Activated naive CD8-positive, alpha-beta T cell treated with anti-CD3 and anti-CD28 coated beads, Interleukin-2, amount 50 U/mL, for 24 hours (primary cell): ENCODE measurements at regions not wholly inside any gene's neighbourhood (a gene's known extent, or its start where the extent isn't known, plus 50 kb on each side); places are given as distances from the start of the nearest gene placed in this dataset.

ENCODE experiments used
- ATAC-seq: fragments of 150-1000 bp; cut with Tn5 transposase; one replicate; pipeline ENCODE4 v1.10.0; 2021
- DNase-seq: peaks from one replicate; pipeline ENCODE4 v3.0.0; 2021
- H3K27ac Mint-ChIP-seq: one replicate; pipeline ENCODE4 v1.8.0; 2021; ENCODE audit warnings: mild to moderate bottlenecking, mixed read lengths
- H3K27me3 Mint-ChIP-seq: one replicate; pipeline ENCODE4 v1.8.0; 2021; ENCODE audit warnings: mixed read lengths
- H3K36me3 Mint-ChIP-seq: one replicate; pipeline ENCODE4 v1.8.0; 2021; ENCODE audit warnings: low read depth, mixed read lengths
- H3K4me1 Mint-ChIP-seq: one replicate; pipeline ENCODE4 v1.8.0; 2021; ENCODE audit warnings: mixed read lengths
- H3K4me3 Mint-ChIP-seq: one replicate; pipeline ENCODE4 v1.8.0; 2021; ENCODE audit warnings: mild to moderate bottlenecking, moderate library complexity, mixed read lengths
- H3K9me3 Mint-ChIP-seq: one replicate; pipeline ENCODE4 v1.8.0; 2021; ENCODE audit warnings: mixed read lengths

- no peaks in the 10 kb centered on the region for H3K36me3 Mint-ChIP-seq
- ATAC-seq: no peak
Measured at GRCh38 chr2:125925891-125926546, 729.9 kb upstream of the GYPC start.

GRCh38 chr2:125935559-125935958 is 720.4 kb upstream of the GYPC start:
- peaks cover 7% of the 10 kb centered on the region for H3K9me3 Mint-ChIP-seq
- H3K4me3 Mint-ChIP-seq: no peak overlapping the region
- H3K27ac Mint-ChIP-seq: no peak overlapping the region
- ATAC-seq (no peak), DNase-seq (no peak)
- no peaks in the 10 kb centered on the region for H3K36me3 Mint-ChIP-seq
- no peaks in the 10 kb centered on the region for H3K4me1 Mint-ChIP-seq
- H3K27me3 Mint-ChIP-seq: no peaks in the 10 kb centered on the region

More at GRCh38 chr2:125925891-125926546, 729.9 kb upstream of the GYPC start:
- no peak for DNase-seq
- Mint-ChIP-seq H3K9me3 (peaks cover 8% of the 10 kb centered on the region), H3K27me3 (no peaks in the 10 kb centered on the region), H3K27ac (no peak overlapping the region), H3K4me1 (no peaks in the 10 kb centered on the region), H3K4me3 (no peak overlapping the region)

GRCh38 chr2:125942585-125943424 is 713.2 kb upstream of the GYPC start:
- H3K36me3 Mint-ChIP-seq: no peaks in the 10 kb centered on the region

DNA sequence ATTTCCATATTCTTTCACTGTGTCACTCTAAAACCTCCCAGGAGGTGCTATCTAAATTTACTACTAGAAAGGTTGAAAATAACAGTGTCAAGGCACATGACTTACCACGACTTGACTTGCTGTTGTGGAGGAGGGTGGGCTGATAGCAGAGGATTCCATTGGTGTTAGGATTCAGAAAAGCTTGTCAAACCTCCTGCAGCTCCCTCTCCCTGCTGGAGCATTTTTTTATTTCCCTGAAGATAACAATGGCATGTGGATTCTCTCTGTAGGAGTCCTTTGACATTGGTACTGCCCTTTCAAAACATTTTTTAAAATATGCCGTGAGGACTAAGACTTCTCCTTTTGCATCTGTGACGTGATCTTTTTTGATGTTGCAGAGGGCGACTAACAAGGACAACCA is 696.9 kb upstream of the GYPC start:
- Mint-ChIP-seq H3K9me3 (peaks cover 9% of the 10 kb centered on the region), H3K27ac (no peak overlapping the region), H3K36me3 (no peaks in the 10 kb centered on the region), H3K4me1 (no peaks in the 10 kb centered on the region), H3K4me3 (no peak overlapping the region), H3K27me3 (no peaks in the 10 kb centered on the region)
- no peak for ATAC-seq
- no peak for DNase-seq

More at GRCh38 chr2:125942585-125943424, 713.2 kb upstream of the GYPC start:
- Mint-ChIP-seq H3K9me3 (peaks cover 19% of the 10 kb centered on the region), H3K27ac (no peak overlapping the region), H3K4me3 (no peak overlapping the region), H3K27me3 (peaks cover 2% of the 10 kb centered on the region), H3K4me1 (no peaks in the 10 kb centered on the region)
- DNase-seq: no peak
- ATAC-seq: no peak

- Mint-ChIP-seq H3K36me3 (no peaks in the 10 kb centered on the region), H3K27ac (no peak overlapping the region), H3K27me3 (no peaks in the 10 kb centered on the region), H3K4me1 (no peaks in the 10 kb centered on the region), H3K9me3 (no peaks in the 10 kb centered on the region), H3K4me3 (no peak overlapping the region)
- DNase-seq (no peak), ATAC-seq (no peak)
Measured at GRCh38 chr2:125961739-125962138, 694.2 kb upstream of the GYPC start.

GRCh38 chr2:125979886-125980285 is 676.1 kb upstream of the GYPC start:
- H3K4me1 Mint-ChIP-seq: no peaks in the 10 kb centered on the region
- no peaks in the 10 kb centered on the region for H3K36me3 Mint-ChIP-seq
- no peak overlapping the region for H3K4me3 Mint-ChIP-seq
- peaks cover 4% of the 10 kb centered on the region for H3K9me3 Mint-ChIP-seq
- no peaks in the 10 kb centered on the region for H3K27me3 Mint-ChIP-seq
- H3K27ac Mint-ChIP-seq: no peak overlapping the region
- no peak for DNase-seq
- no peak for ATAC-seq

DNA sequence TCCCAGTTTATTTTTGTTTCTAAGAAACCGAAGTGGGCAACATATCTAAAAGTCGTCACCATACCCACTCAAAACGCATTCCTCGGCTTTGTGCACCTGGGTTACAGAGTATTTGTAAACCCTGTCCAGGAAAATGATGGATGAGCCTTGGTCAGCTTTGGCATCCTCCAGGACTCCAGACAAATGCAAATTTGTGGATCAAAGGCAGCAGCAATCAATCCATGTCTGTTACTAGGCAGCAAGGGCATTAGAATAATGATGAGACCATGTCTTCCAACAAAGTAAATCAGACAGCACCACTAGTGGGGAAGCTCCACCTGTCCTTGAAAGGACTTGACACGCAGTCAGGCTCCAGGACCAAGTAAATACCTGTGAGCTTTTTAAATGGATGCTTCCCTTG is 672.6 kb upstream of the GYPC start:
- Mint-ChIP-seq H3K36me3 (no peaks in the 10 kb centered on the region), H3K27ac (no peak overlapping the region), H3K27me3 (no peaks in the 10 kb centered on the region), H3K4me1 (no peaks in the 10 kb centered on the region), H3K9me3 (peaks cover 4% of the 10 kb centered on the region), H3K4me3 (no peak overlapping the region)
- ATAC-seq (no peak), DNase-seq (no peak)

DNA sequence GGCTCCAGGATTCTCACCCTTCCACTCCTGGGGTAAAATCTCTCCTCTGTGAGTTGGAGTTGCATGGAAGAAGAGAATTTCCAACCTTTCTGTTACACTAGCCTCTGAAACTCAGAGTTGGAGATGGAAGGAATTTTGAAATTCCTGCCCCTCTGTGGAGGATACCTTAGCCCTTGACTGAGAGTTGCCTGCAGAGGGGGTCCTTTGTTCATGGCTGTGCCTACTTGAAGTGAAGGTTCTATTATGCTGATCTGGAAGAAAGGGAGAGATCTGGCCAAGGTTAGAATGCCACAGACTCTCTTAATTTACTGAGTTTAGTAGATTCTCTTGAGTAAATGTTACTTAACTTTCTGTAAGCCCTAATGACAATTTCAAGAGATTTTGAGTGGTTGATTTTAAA is 626.6 kb upstream of the GYPC start:
- DNase-seq: no peak
- H3K27me3 Mint-ChIP-seq: no peaks in the 10 kb centered on the region
- H3K27ac Mint-ChIP-seq: no peak overlapping the region
- no peak for ATAC-seq
- no peaks in the 10 kb centered on the region for H3K36me3 Mint-ChIP-seq
- peaks cover 7% of the 10 kb centered on the region for H3K9me3 Mint-ChIP-seq
- H3K4me3 Mint-ChIP-seq: no peak overlapping the region
- no peaks in the 10 kb centered on the region for H3K4me1 Mint-ChIP-seq

- H3K4me1 Mint-ChIP-seq: no peaks in the 10 kb centered on the region
- no peak overlapping the region for H3K4me3 Mint-ChIP-seq
- no peak for ATAC-seq
- H3K27me3 Mint-ChIP-seq: no peaks in the 10 kb centered on the region
- no peak overlapping the region for H3K27ac Mint-ChIP-seq
- no peaks in the 10 kb centered on the region for H3K9me3 Mint-ChIP-seq
- DNase-seq: no peak
- no peaks in the 10 kb centered on the region for H3K36me3 Mint-ChIP-seq
Measured at GRCh38 chr2:126038861-126039260, 617.1 kb upstream of the GYPC start.

GRCh38 chr2:126041391-126042047 is 614.4 kb upstream of the GYPC start:
- H3K4me3 Mint-ChIP-seq: no peak overlapping the region
- no peaks in the 10 kb centered on the region for H3K9me3 Mint-ChIP-seq
- ATAC-seq (no peak), DNase-seq (no peak)
- no peaks in the 10 kb centered on the region for H3K27me3 Mint-ChIP-seq
- no peaks in the 10 kb centered on the region for H3K4me1 Mint-ChIP-seq
- H3K27ac Mint-ChIP-seq: no peak overlapping the region
- no peaks in the 10 kb centered on the region for H3K36me3 Mint-ChIP-seq

- Mint-ChIP-seq H3K4me3 (no peak overlapping the region), H3K9me3 (no peaks in the 10 kb centered on the region), H3K4me1 (no peaks in the 10 kb centered on the region), H3K36me3 (no peaks in the 10 kb centered on the region), H3K27ac (no peak overlapping the region), H3K27me3 (no peaks in the 10 kb centered on the region)
- DNase-seq: no peak
- no peak for ATAC-seq
Measured at GRCh38 chr2:126042089-126042488, 613.9 kb upstream of the GYPC start.

GRCh38 chr2:126048719-126049118 is 607.2 kb upstream of the GYPC start:
- Mint-ChIP-seq H3K27ac (no peak overlapping the region), H3K4me3 (no peak overlapping the region), H3K27me3 (no peaks in the 10 kb centered on the region), H3K9me3 (peaks cover 13% of the 10 kb centered on the region), H3K36me3 (no peaks in the 10 kb centered on the region), H3K4me1 (no peaks in the 10 kb centered on the region)
- no peak for DNase-seq
- no peak for ATAC-seq

DNA sequence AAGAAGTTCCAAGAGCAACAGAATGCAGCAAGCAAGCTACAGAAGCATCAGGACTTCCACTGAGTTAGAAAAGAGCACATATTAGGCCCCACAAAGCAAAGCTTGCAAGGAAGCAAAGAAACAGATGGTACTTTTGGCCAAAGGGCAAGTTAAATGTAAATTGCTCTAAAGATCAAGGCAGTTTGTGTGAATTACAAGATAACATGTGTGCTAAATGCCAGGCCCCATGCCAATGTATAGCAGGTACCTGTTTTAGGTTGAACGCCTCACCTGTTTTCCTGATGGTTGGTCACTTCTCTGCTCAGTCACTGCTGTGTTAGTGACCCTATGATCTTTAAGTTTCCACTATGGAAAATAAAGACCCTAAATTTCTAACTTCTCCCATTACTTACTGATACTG is 606.5 kb upstream of the GYPC start:
- no peak for ATAC-seq
- no peak for DNase-seq
- H3K4me3 Mint-ChIP-seq: no peak overlapping the region
- no peak overlapping the region for H3K27ac Mint-ChIP-seq
- no peaks in the 10 kb centered on the region for H3K4me1 Mint-ChIP-seq
- no peaks in the 10 kb centered on the region for H3K27me3 Mint-ChIP-seq
- peaks cover 19% of the 10 kb centered on the region for H3K9me3 Mint-ChIP-seq
- no peaks in the 10 kb centered on the region for H3K36me3 Mint-ChIP-seq

DNA sequence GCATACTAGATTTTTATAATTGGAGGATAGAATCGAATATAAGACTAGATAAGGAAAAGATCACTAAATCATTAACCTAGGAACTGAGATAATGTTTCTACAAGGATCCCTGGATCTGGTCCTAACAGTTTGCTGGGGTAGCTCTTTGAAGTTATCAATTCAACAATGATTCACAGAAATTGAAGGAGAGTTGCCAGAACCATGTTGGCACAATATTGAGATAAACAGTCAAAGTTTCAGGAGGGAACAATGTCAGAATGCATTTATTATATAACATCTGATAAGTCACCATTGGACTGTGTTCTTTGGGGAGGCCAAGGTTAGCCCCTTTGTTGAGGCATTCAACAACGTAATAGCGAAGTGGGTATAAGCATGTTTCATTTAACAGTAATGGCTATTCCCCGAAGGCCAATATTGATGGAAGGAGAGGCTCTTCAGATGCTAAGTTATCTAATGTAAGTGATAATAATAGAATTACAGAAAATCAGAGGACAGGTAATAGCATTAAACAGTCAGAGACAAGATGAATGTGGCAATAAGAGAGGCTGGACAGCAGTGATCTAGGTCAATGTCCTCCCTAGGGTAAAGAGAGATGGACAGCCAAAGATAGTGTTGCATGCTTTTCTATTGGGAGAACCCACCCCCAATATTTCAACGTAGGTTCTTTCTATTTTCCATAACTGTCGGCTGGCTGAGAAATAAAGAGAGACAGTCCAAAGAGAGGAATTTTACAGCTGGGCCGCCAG is 604.8 kb upstream of the GYPC start:
- no peaks in the 10 kb centered on the region for H3K27me3 Mint-ChIP-seq
- DNase-seq: no peak
- H3K9me3 Mint-ChIP-seq: peaks cover 27% of the 10 kb centered on the region
- no peak for ATAC-seq
- no peak overlapping the region for H3K27ac Mint-ChIP-seq
- H3K36me3 Mint-ChIP-seq: no peaks in the 10 kb centered on the region
- no peak overlapping the region for H3K4me3 Mint-ChIP-seq
- H3K4me1 Mint-ChIP-seq: no peaks in the 10 kb centered on the region
